OCI-LY7 (cell line): ENCODE measurements at regions not wholly inside any gene's neighbourhood (a gene's known extent, or its start where the extent isn't known, plus 50 kb on each side); places are given as distances from the start of the nearest gene placed in this dataset.

Experiments
- BruUV-seq: library from RNA; stranded (reverse); fragments of 400-500 nt; replicated peaks from 2 replicates; lab custom pipeline; 2021; lab: Mats Ljungman, UMichigan
- CTCF ChIA-PET: fragments of 300-600 bp; sonication (Branson Sonifier 250); formaldehyde crosslinking; loops from one replicate; lab custom pipeline; 2022; ENCODE audit warnings: antibody characterized with exemption; ENCODE audit not compliant: unreplicated experiment; lab: Charles Lee
- POLR2A ChIA-PET: fragments of 300-600 bp; sonication (Branson Sonifier 250); formaldehyde crosslinking; loops from one replicate; lab custom pipeline; 2022; ENCODE audit warnings: antibody characterized with exemption; lab: Charles Lee
- DNase-seq: peaks from one replicate; pipeline ENCODE4 v3.0.0-alpha.2; 2015; ENCODE audit warnings: low spot score
- H2AFZ ChIP-seq: fragments of 200-600 bp; sonication (generic), shearing (Covaris generic); 2 replicates; pipeline ENCODE4 v1.6.1; 2014; ENCODE audit warnings: mild to moderate bottlenecking, antibody characterized with exemption, low read length, moderate library complexity
- H3K27ac ChIP-seq: fragments of 200-600 bp; sonication (generic); 2 replicates; pipeline ENCODE4 v1.5.1; 2014; ENCODE audit warnings: mixed run types, low read depth, mild to moderate bottlenecking, moderate library complexity, low read length, inconsistent platforms; ENCODE audit not compliant: poor library complexity, severe bottlenecking
- H3K36me3 ChIP-seq: fragments of 200-600 bp; sonication (generic); 2 replicates; pipeline ENCODE4 v1.6.1; 2014; ENCODE audit warnings: mild to moderate bottlenecking, antibody characterized with exemption, low read length, moderate library complexity, mixed read lengths; ENCODE audit not compliant: insufficient read depth
- H3K4me1 ChIP-seq: fragments of 200-600 bp; sonication (generic); 2 replicates; pipeline ENCODE4 v1.5.1; 2014; ENCODE audit warnings: mild to moderate bottlenecking, low read length; ENCODE audit not compliant: insufficient read depth, poor library complexity, severe bottlenecking
- H3K4me2 ChIP-seq: fragments of 200-600 bp; sonication (generic); 2 replicates; pipeline ENCODE4 v1.6.1; 2014; ENCODE audit warnings: mild to moderate bottlenecking, low read length
- H3K4me3 ChIP-seq: fragments of 200-600 bp; sonication (generic); 2 replicates; pipeline ENCODE4 v1.5.1; 2014; ENCODE audit warnings: mild to moderate bottlenecking, low read depth, low read length; ENCODE audit not compliant: poor library complexity, severe bottlenecking
- H3K79me2 ChIP-seq: fragments of 200-600 bp; sonication (generic); 2 replicates; pipeline ENCODE4 v1.6.1; 2016; ENCODE audit warnings: low read depth, mild to moderate bottlenecking, low read length, moderate library complexity, mixed read lengths; ENCODE audit not compliant: insufficient read depth
- H3K9me2 ChIP-seq: fragments of 200-600 bp; sonication (generic); 2 replicates; pipeline ENCODE4 v1.6.1; 2016; ENCODE audit warnings: mild to moderate bottlenecking, low read length, mixed read lengths; ENCODE audit not compliant: insufficient read depth
- H3K9me3 ChIP-seq: fragments of 200-600 bp; sonication (generic); 2 replicates; pipeline ENCODE4 v1.6.1; 2014; ENCODE audit warnings: mild to moderate bottlenecking, mixed run types, low read length, mixed read lengths
- H4K20me1 ChIP-seq: fragments of 200-600 bp; sonication (generic); 2 replicates; pipeline ENCODE4 v1.6.1; 2014; ENCODE audit warnings: mild to moderate bottlenecking, antibody characterized with exemption, low read length, moderate library complexity, mixed read lengths; ENCODE audit not compliant: insufficient read depth
- EZH2phosphoT487 ChIP-seq: fragments of 200-600 bp; sonication (generic); IDR thresholded peaks from 2 replicates; pipeline ENCODE4 v1.6.1; 2018; ENCODE audit warnings: low read depth, borderline replicate concordance, mild to moderate bottlenecking, mixed run types, antibody characterized with exemption, low read length, moderate library complexity, mixed read lengths
- intact Hi-C: fragments of 100-400 bp; cut with micrococcal nuclease; formaldehyde crosslinking; loops from one replicate; pipeline ENCODE4 v1.10.0; 2022; ENCODE audit not compliant: unreplicated experiment
- TF ChIP-seq, protein P1 (sequence below): fragments of 200-600 bp; sonication (generic); conservative IDR thresholded peaks from 2 replicates; pipeline ENCODE4 v1.5.1; 2014; ENCODE audit warnings: mild to moderate bottlenecking, antibody characterized with exemption, low read length, moderate library complexity, mixed read lengths

DNA sequence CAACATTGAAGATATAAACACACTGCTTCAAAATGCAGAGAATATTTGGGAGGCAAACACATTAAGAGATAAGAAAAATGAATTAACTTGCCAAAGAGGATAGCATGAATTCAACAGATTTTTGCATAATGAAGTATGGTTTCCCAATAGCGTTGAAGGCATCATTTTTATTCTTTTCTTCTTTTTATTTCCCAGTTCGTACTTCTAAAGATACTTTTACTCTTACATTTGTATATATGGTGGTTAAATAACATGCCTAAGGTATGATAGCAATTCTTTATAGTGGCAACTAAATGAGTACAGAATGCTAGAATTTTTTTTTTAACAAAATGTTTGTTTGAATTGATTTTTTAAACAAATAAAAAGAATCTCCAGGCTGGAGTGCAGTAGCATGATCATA is 473.4 kb upstream of the MARCKS start:
- CTCF ChIA-PET: no interaction called here
- Histone ChIP-seq H3K4me1 (peaks cover 6% of the 10 kb centered on the region), H3K4me3 (no peak overlapping the region), H3K36me3 (no peaks in the 10 kb centered on the region), H2AFZ (no peak overlapping the region), H3K4me2 (no peak overlapping the region), H3K9me3 (no peaks in the 10 kb centered on the region), H3K27ac (no peak overlapping the region), H4K20me1 (no peaks in the 10 kb centered on the region), H3K9me2 (no peaks in the 10 kb centered on the region), H3K79me2 (no peaks in the 10 kb centered on the region)
- TF ChIP-seq, protein P1, sequence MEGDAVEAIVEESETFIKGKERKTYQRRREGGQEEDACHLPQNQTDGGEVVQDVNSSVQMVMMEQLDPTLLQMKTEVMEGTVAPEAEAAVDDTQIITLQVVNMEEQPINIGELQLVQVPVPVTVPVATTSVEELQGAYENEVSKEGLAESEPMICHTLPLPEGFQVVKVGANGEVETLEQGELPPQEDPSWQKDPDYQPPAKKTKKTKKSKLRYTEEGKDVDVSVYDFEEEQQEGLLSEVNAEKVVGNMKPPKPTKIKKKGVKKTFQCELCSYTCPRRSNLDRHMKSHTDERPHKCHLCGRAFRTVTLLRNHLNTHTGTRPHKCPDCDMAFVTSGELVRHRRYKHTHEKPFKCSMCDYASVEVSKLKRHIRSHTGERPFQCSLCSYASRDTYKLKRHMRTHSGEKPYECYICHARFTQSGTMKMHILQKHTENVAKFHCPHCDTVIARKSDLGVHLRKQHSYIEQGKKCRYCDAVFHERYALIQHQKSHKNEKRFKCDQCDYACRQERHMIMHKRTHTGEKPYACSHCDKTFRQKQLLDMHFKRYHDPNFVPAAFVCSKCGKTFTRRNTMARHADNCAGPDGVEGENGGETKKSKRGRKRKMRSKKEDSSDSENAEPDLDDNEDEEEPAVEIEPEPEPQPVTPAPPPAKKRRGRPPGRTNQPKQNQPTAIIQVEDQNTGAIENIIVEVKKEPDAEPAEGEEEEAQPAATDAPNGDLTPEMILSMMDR: no peak
- no peak for TF ChIP-seq EZH2phosphoT487
- intact Hi-C loops: loop anchor here (10.0 kb wide), 1 partner anchor 251 kb away; no protein-coding TSS in a partner anchor
- BruUV-seq: no TSS peak
- POLR2A ChIA-PET: no interaction called here
- DNase-seq: no peak

DNA sequence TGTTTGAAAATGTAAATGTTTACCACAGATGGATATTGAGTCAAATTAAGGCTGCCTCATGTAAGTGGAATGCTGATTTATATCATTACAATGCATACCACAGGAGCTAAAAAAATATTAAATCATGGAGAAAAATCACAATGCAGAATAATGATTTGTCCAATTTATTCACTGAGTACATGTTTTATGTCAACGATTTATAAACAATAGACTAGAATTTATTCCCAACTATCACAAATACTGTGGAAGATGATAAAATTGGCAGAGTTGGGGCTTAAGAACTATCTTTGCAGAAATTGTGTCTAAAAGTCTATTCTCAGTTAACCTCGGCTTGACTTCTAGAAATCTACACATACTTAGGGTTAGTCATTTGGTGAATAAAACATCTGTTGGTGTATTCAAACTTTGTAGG is 472.1 kb upstream of the MARCKS start:
- ChIA-PET POLR2A (interaction anchor here (0.9 to 1.0 kb wide), 2 partner anchors 9 to 246 kb away, joined by 3 read pairs; no protein-coding TSS in a partner anchor), CTCF (no interaction called here)
- Histone ChIP-seq H3K9me3 (no peaks in the 10 kb centered on the region), H3K9me2 (no peaks in the 10 kb centered on the region), H2AFZ (no peak overlapping the region), H3K27ac (no peak overlapping the region), H4K20me1 (no peaks in the 10 kb centered on the region), H3K4me1 (peaks cover 6% of the 10 kb centered on the region), H3K36me3 (no peaks in the 10 kb centered on the region), H3K4me2 (no peak overlapping the region), H3K4me3 (no peak overlapping the region), H3K79me2 (no peaks in the 10 kb centered on the region)
- intact Hi-C loops: loop anchor here (10.0 kb wide), 1 partner anchor 250 kb away; no protein-coding TSS in a partner anchor
- no peak for DNase-seq
- TF ChIP-seq, protein P1: no peak
- no peak for TF ChIP-seq EZH2phosphoT487
- BruUV-seq: no TSS peak

DNA sequence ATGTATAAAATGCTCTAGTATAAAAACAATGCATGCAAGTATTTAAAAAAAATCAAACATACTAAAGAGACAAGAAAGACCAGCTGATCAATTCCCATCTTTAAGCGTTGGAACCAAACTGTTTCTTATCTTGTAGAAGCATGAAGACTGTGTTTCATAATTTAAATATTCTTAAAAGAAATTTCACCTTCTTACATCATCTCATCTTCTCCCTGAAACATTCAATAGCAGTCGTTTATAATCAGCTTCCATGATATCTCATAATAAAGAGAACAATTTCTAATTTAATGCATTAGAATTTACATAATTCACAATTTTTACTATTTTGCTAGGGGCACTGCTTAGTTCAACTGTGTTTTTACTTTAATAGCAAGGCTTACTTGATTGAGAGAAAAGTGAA is 468.1 kb upstream of the MARCKS start:
- H2AFZ ChIP-seq: no peak overlapping the region
- TF ChIP-seq EZH2phosphoT487: no peak
- TF ChIP-seq, protein P1: no peak
- intact Hi-C loops: loop anchor here (10.0 kb wide), 1 partner anchor 246 kb away; no protein-coding TSS in a partner anchor
- H3K79me2 ChIP-seq: no peaks in the 10 kb centered on the region
- H3K9me3 ChIP-seq: no peaks in the 10 kb centered on the region
- no peaks in the 10 kb centered on the region for H3K36me3 ChIP-seq
- POLR2A ChIA-PET: interaction anchor here (0.8 kb wide), 1 partner anchor 17 kb away, joined by 3 read pairs; no protein-coding TSS in a partner anchor
- CTCF ChIA-PET: no interaction called here
- no peaks in the 10 kb centered on the region for H3K9me2 ChIP-seq
- no peak overlapping the region for H3K4me2 ChIP-seq
- no peaks in the 10 kb centered on the region for H4K20me1 ChIP-seq
- H3K4me3 ChIP-seq: no peak overlapping the region
- BruUV-seq: no TSS peak
- H3K27ac ChIP-seq: no peak overlapping the region
- no peaks in the 10 kb centered on the region for H3K4me1 ChIP-seq
- no peak for DNase-seq
